ENCODE measurements at regions not wholly inside any gene's neighbourhood (a gene's known extent, or its start where the extent isn't known, plus 50 kb on each side); places are given as distances from the start of the nearest gene placed in this dataset.

GRCh38 chr11:30143098-30143705 is 87.6 kb upstream of the FSHB start:
- TF ChIP-seq CTCF (IDR thresholded peaks at IDR 0.05): peak; percentile 22 to 70 (median 53)
- no peak for TF ChIP-seq POLR2A (IDR thresholded peaks at IDR 0.05)

Data from body of pancreas (tissue), 4 donors.